Liver (tissue), 8 donors: ENCODE measurements at regions not wholly inside any gene's neighbourhood (a gene's known extent, or its start where the extent isn't known, plus 50 kb on each side); places are given as distances from the start of the nearest gene placed in this dataset.

ENCODE experiments used
- DNase-seq: peaks from one replicate; pipeline ENCODE4 v3.0.0-alpha.2; 2017; ENCODE audit warnings: low spot score
- H3K27ac ChIP-seq, 2 donors: one replicate each; pipeline ENCODE4 v1.7.0; 2013; ENCODE audit warnings: inconsistent platforms in 2 of 2, low read length in 2 of 2, control low read depth in 1 of 2, low read depth in 1 of 2, mild to moderate bottlenecking in 1 of 2
- H3K27me3 ChIP-seq, 4 donors: one replicate each; pipeline versions ENCODE4 v1.6.1 to v1.7.0; 2013; ENCODE audit warnings: low read length in 3 of 4, inconsistent platforms in 1 of 4, mild to moderate bottlenecking in 1 of 4, moderate library complexity in 1 of 4; ENCODE audit not compliant: control insufficient read depth in 4 of 4, insufficient read depth in 4 of 4
- H3K36me3 ChIP-seq, 4 donors: one replicate each; pipeline versions ENCODE4 v1.6.1 to v1.7.0; 2013; ENCODE audit warnings: low read length in 3 of 4, mild to moderate bottlenecking in 3 of 4, low read depth in 1 of 4, moderate library complexity in 1 of 4; ENCODE audit not compliant: control insufficient read depth in 4 of 4, insufficient read depth in 3 of 4
- H3K4me1 ChIP-seq, 4 donors: one replicate each; pipeline versions ENCODE4 v1.6.1 to v1.7.0; 2013; ENCODE audit warnings: low read length in 3 of 4, mild to moderate bottlenecking in 3 of 4, moderate library complexity in 1 of 4; ENCODE audit not compliant: control insufficient read depth in 4 of 4, insufficient read depth in 4 of 4
- H3K4me3 ChIP-seq, 3 donors: one replicate each; pipeline versions ENCODE4 v1.6.1 to v1.7.0; 2013; ENCODE audit warnings: low read length in 3 of 3, control low read depth in 1 of 3, low read depth in 1 of 3, mild to moderate bottlenecking in 1 of 3
- H3K9ac ChIP-seq, 2 donors: one replicate each; pipeline ENCODE4 v1.7.0; 2013; ENCODE audit warnings: low read length in 2 of 2, mild to moderate bottlenecking in 2 of 2, moderate library complexity in 2 of 2, control low read depth in 1 of 2, low read depth in 1 of 2
- H3K9me3 ChIP-seq, 4 donors: one replicate each; pipeline versions ENCODE4 v1.6.1 to v1.7.0; 2013; ENCODE audit warnings: low read length in 3 of 4; ENCODE audit not compliant: control insufficient read depth in 4 of 4
- ATF3 ChIP-seq: IDR thresholded peaks from 2 replicates; pipeline ENCODE4 v1.6.1; 2016; ENCODE audit warnings: antibody characterized with exemption
- CTCF ChIP-seq: fragments of 150-350 bp; IDR thresholded peaks from 2 replicates; pipeline ENCODE4 v1.5.1; 2017; ENCODE audit warnings: improper control_type of control experiment, low read depth, low read length; ENCODE audit not compliant: missing input control
- EGR1 ChIP-seq, 2 donors: IDR thresholded peaks; 2 replicates each; pipeline ENCODE4 v1.6.1; 2016 to 2018; ENCODE audit warnings: antibody characterized with exemption in 2 of 2, low read depth in 2 of 2
- FOXA1 ChIP-seq: IDR thresholded peaks from 2 replicates; pipeline ENCODE4 v1.6.1; 2016; ENCODE audit warnings: antibody characterized with exemption
- HNF4A ChIP-seq, 2 donors: conservative IDR thresholded peaks; 2 replicates each; pipeline ENCODE4 v1.6.1; 2016; ENCODE audit warnings: antibody characterized with exemption in 2 of 2, mild to moderate bottlenecking in 2 of 2
- JUND ChIP-seq, 2 donors: IDR thresholded peaks; 2 replicates each; pipeline ENCODE4 v1.6.1; 2016; ENCODE audit warnings: antibody characterized with exemption in 2 of 2
- MAX ChIP-seq: IDR thresholded peaks from 2 replicates; pipeline ENCODE4 v1.6.1; 2016; ENCODE audit warnings: antibody characterized with exemption
- NR2F2 ChIP-seq: IDR thresholded peaks from 2 replicates; pipeline ENCODE4 v1.6.1; 2016; ENCODE audit warnings: antibody characterized with exemption
- RAD21 ChIP-seq, 2 donors: IDR thresholded peaks; 2 replicates each; pipeline ENCODE4 v1.6.1; 2016; ENCODE audit warnings: antibody characterized with exemption in 2 of 2, mild to moderate bottlenecking in 2 of 2
- RXRA ChIP-seq, 2 donors: IDR thresholded peaks; 2 replicates each; pipeline ENCODE4 v1.6.1; 2017 to 2018; ENCODE audit warnings: antibody characterized with exemption in 2 of 2, mild to moderate bottlenecking in 1 of 2
- SP1 ChIP-seq: IDR thresholded peaks from 2 replicates; pipeline ENCODE4 v1.6.1; 2018; ENCODE audit warnings: antibody characterized with exemption, mild to moderate bottlenecking
- WGBS: extraction: QIAGEN DNeasy Blood & Tissue Kit; methylation state at CpG from one replicate; pipeline ENCODE4 v1.1.7; 2013; 5-methylcytosine and 5-hydroxymethylcytosine counted together
- donor health status: healthy.
- donor health status: healthy.
- donor health status: healthy.
- donor health status: healthy.
- donor health status: healthy.

GRCh38 chr9:105064248-105065097 lies 136.5 kb upstream of the ABCA1 start (continued):
- TF ChIP-seq CTCF (peak; percentile 13), RXRA (IDR thresholded peaks at IDR 0.05) (peak; percentile 97 to 98), NR2F2 (peak; percentile 62), EGR1 (IDR thresholded peaks at IDR 0.05; ENCODE audit: low read depth in 2 of 2) (no peak), ATF3 (peak; percentile 61)

- H3K27me3 ChIP-seq = no peaks in the 10 kb centered on the region
- WGBS = 82% methylated on average over 17 of the region's 17 CpGs
- no peak overlapping the region for H3K9ac ChIP-seq
- no peaks in the 10 kb centered on the region for H3K9me3 ChIP-seq
- peak overlapping the region in 1 of 2 donors; percentile 71 for H3K27ac ChIP-seq
- no peak overlapping the region for H3K4me3 ChIP-seq
- no peaks in the 10 kb centered on the region for H3K36me3 ChIP-seq
- TF ChIP-seq HNF4A (conservative IDR thresholded peaks at IDR 0.05) = peak; percentile 27 to 37
- TF ChIP-seq FOXA1 = peak; percentile 36
- no peak for TF ChIP-seq MAX
- peak; percentile 43 for TF ChIP-seq SP1
- no peak for TF ChIP-seq JUND (IDR thresholded peaks at IDR 0.05)
- no peak for TF ChIP-seq RAD21 (IDR thresholded peaks at IDR 0.05)
- peak in 1 of 2 donors; percentile 49 for TF ChIP-seq RXRA (IDR thresholded peaks at IDR 0.05)
- peaks cover 20 to 27% (median 21%) of the 10 kb centered on the region in 4 donors for H3K4me1 ChIP-seq
- DNase-seq = no peak
Observed at GRCh38 chr9:105065098-105066088, 137.4 kb upstream of the ABCA1 start.

GRCh38 chr9:105066275-105066865 lies 138.4 kb upstream of the ABCA1 start:
- peaks cover 20 to 27% (median 21%) of the 10 kb centered on the region in 4 donors for H3K4me1 ChIP-seq
- H3K9ac ChIP-seq = no peak overlapping the region
- H3K27ac ChIP-seq = no peak overlapping the region
- H3K27me3 ChIP-seq = no peaks in the 10 kb centered on the region
- no peak for DNase-seq
- no peak overlapping the region for H3K4me3 ChIP-seq
- H3K9me3 ChIP-seq = no peaks in the 10 kb centered on the region
- H3K36me3 ChIP-seq = no peaks in the 10 kb centered on the region
- TF ChIP-seq EGR1 (IDR thresholded peaks at IDR 0.05; ENCODE audit: low read depth in 2 of 2) (no peak), FOXA1 (no peak)
- WGBS = 78% methylated on average over 5 of the region's 5 CpGs
